ENCODE measurements at regions not wholly inside any gene's neighbourhood (a gene's known extent, or its start where the extent isn't known, plus 50 kb on each side); places are given as distances from the start of the nearest gene placed in this dataset.

GRCh38 chr3:71859123-71859519 lies 74.2 kb upstream of the PROK2 start:
- TF ChIP-seq CTCF (IDR thresholded peaks at IDR 0.05; ENCODE audit: insufficient read depth, low read depth, low read length) (no peak), EZH2 (IDR thresholded peaks at IDR 0.05; ENCODE audit: insufficient read depth, low read length) (no peak)

Measured in astrocyte (in vitro differentiated cells and primary cell).